BLaER1 (cell line): ENCODE measurements at regions not wholly inside any gene's neighbourhood (a gene's known extent, or its start where the extent isn't known, plus 50 kb on each side); places are given as distances from the start of the nearest gene placed in this dataset.
"Not testable (repeated sequence)": the region's sequence is repeated elsewhere in the genome, so short reads cannot be mapped to it uniquely, and the experiment has no call there.

Source experiments
- H3K27ac ChIP-seq: shearing (Covaris generic); formaldehyde crosslinking; 2 replicates; pipeline ENCODE4 v1.8.1; 2022
- H3K27me3 ChIP-seq: shearing (Covaris generic); formaldehyde crosslinking; 2 replicates; pipeline ENCODE4 v1.8.1; 2022
- H3K36me3 ChIP-seq: shearing (Covaris generic); formaldehyde crosslinking; 2 replicates; pipeline ENCODE4 v1.8.1; 2022
- H3K4me1 ChIP-seq: shearing (Covaris generic); formaldehyde crosslinking; 2 replicates; pipeline ENCODE4 v1.8.1; 2022
- H3K4me2 ChIP-seq: shearing (Covaris generic); formaldehyde crosslinking; 2 replicates; pipeline ENCODE4 v1.8.1; 2022
- H3K4me3 ChIP-seq: shearing (Covaris generic); formaldehyde crosslinking; 2 replicates; pipeline ENCODE4 v1.8.1; 2022
- H3K9ac ChIP-seq: shearing (Covaris generic); formaldehyde crosslinking; 2 replicates; pipeline ENCODE4 v1.8.1; 2022
- H3K9me3 ChIP-seq: shearing (Covaris generic); formaldehyde crosslinking; 2 replicates; pipeline ENCODE4 v1.8.1; 2022
- H4K20me1 ChIP-seq: shearing (Covaris generic); formaldehyde crosslinking; 2 replicates; pipeline ENCODE4 v1.8.1; 2022
- Cebpa-rat ChIP-seq: shearing (Covaris generic); IDR thresholded peaks from 2 replicates; pipeline ENCODE4 v1.8.1; 2022

DNA sequence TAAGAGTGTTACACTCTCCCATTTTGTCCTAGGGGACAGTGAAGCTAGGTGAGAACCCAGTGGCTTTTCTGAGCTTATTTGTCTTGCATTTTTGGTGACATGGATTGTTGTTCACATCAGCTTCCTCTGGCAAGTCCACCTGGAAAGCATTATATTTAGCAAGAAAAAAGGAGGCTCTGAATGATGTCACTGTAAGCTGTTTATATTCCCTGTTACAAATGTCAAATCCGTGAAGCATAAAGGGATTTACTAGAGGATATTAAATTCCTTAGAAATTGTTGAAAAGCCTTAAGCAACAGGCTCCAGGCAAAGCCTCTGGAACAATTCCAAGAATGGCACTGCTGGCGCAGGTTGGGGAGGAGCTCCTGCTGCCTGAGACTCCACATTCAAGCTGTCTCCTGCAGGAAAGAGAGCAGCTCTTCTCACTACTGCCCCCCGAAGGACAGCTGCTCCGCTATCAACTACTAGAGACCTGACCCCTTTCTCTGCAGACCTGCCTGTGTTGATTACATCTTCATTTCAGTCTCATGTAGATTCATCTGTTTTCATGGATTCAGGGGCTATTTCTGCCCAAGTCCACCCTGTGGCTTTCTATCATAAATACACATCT is 295.4 kb downstream of the RPIA start:
- not testable (repeated sequence) for H4K20me1 ChIP-seq

DNA sequence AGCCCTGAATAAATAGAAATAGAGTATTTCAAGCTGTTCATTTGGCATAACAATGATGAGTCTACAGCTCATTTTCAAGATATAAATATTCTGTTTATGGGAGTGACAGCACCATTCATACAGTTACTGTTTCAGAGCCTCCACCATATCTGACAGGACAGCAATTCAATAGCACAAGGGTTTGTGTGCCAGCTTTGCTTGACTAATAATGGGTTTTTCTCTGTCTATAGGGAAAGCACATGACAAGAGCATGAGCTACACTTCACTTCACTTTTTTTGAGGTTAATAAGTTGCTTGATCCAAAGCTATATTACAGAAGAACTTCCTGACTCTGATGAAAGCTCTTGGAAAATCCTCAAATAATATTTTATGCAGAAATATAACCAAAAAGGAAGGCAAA is 297.1 kb downstream of the RPIA start:
- peaks cover 25% of the 10 kb centered on the region for H3K4me1 ChIP-seq
- H3K27ac ChIP-seq, H3K36me3 ChIP-seq, H3K9me3 ChIP-seq, H3K4me3 ChIP-seq, H3K27me3 ChIP-seq, H3K4me2 ChIP-seq, H3K9ac ChIP-seq, H4K20me1 ChIP-seq: not testable (repeated sequence)

More for the DNA sequence above, 295.4 kb downstream of the RPIA start:
- H3K27me3 ChIP-seq, H3K9me3 ChIP-seq, H3K9ac ChIP-seq, H3K4me3 ChIP-seq, H3K4me2 ChIP-seq, H3K4me1 ChIP-seq, H3K27ac ChIP-seq, H3K36me3 ChIP-seq: not testable (repeated sequence)

DNA sequence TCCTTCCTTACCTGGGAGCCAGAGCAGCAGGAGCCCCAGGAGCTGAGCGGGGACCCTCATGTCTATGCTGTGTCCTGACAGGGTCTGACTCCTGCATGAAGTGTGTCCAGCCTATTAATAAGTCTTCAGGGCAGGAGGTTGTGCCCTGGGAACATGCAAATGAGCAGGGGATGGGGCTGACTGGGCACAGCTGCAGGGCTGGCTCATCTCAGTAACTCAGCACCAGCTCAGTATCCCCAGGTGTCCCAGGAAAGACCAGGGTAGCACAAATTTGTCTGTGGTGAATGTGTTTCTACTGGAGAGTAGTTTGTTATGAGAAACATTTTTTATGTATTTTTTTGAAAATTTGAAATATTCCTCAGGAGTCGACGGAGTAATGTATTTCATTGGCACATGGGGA is 301.3 kb downstream of the RPIA start:
- peak overlapping the region; percentile 75 for H3K9ac ChIP-seq
- peak overlapping the region; percentile 87 for H3K27ac ChIP-seq
- H4K20me1 ChIP-seq, H3K36me3 ChIP-seq, H3K27me3 ChIP-seq, H3K9me3 ChIP-seq: not testable (repeated sequence)
- peaks cover 45% of the 10 kb centered on the region for H3K4me1 ChIP-seq
- H3K4me2 ChIP-seq = peak overlapping the region; percentile 93
- peak overlapping the region; percentile 53 for H3K4me3 ChIP-seq

DNA sequence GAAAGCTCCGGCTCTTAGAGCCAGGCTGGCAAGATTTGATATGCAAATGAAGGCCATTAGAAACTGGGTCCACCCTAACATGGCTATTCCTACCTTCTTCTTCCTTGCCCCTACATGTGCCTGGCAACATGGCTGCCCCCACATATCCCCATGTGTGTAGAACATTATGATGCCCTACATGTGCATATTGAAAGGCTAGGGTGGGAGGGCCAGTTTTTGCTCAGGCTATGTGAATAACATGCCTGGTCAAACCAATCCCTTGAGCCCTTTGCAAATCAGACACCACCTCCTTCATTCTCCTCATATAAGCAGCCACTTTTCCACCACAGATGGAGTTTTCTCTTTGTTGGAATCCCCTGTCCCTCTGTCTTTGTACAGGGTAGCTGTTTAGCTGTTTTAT is 303.4 kb downstream of the RPIA start:
- not testable (repeated sequence) for H4K20me1 ChIP-seq

DNA sequence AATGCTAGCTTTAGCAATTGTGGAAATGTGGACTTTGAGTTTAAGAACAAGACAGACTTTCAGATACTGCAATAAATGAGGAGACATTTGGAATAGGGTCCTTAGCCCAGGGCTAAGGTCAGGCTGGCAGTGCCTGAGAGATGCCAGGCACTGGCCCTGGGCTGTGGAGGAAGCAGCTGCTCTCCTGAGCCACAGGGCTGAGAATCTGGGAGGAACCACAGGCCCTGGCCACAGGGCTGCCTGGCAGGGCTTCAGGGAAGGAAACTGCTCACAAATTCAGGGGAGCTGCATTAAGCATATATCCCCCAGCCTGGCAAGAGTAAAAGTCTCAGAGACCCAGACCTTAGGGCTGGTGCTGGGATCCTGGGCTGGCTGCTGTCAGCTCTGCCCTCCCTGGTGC is 305.1 kb downstream of the RPIA start:
- H3K27me3 ChIP-seq, H3K4me3 ChIP-seq, H4K20me1 ChIP-seq, H3K27ac ChIP-seq, H3K9me3 ChIP-seq, H3K9ac ChIP-seq, H3K36me3 ChIP-seq: not testable (repeated sequence)
- H3K4me1 ChIP-seq = peaks cover 43% of the 10 kb centered on the region
- peak overlapping the region; percentile 43 for H3K4me2 ChIP-seq

More for the DNA sequence above, 303.4 kb downstream of the RPIA start:
- H3K4me3 ChIP-seq, H3K27me3 ChIP-seq, H3K9me3 ChIP-seq, H3K4me2 ChIP-seq, H3K27ac ChIP-seq, H3K9ac ChIP-seq, H3K36me3 ChIP-seq: not testable (repeated sequence)
- H3K4me1 ChIP-seq = peaks cover 47% of the 10 kb centered on the region

DNA sequence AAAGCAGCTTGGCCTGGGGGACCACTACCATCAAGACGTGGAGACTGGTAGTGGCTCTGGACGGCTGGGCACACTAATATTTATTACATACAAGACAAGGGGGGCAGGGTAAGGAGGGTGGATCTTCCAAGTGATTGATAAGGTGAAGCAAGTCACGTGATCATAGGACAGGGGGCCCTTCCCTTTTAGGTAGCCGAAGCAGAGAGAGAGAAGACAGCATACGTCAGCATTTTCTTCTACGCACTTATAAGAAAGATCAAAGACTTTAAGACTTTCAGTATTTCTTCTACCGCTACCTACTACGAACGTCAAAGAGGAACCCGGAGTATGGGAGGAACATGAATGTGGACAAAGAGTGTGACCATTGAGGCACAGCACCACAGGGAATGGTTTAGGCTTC is 307.9 kb downstream of the RPIA start:
- H3K4me2 ChIP-seq = no peak overlapping the region
- no peaks in the 10 kb centered on the region for H4K20me1 ChIP-seq
- no peak for TF ChIP-seq Cebpa-rat
- no peaks in the 10 kb centered on the region for H3K27me3 ChIP-seq
- no peaks in the 10 kb centered on the region for H3K9me3 ChIP-seq
- no peaks in the 10 kb centered on the region for H3K36me3 ChIP-seq
- H3K9ac ChIP-seq = no peak overlapping the region
- no peak overlapping the region for H3K27ac ChIP-seq
- peaks cover 17% of the 10 kb centered on the region for H3K4me1 ChIP-seq
- H3K4me3 ChIP-seq = no peak overlapping the region

DNA sequence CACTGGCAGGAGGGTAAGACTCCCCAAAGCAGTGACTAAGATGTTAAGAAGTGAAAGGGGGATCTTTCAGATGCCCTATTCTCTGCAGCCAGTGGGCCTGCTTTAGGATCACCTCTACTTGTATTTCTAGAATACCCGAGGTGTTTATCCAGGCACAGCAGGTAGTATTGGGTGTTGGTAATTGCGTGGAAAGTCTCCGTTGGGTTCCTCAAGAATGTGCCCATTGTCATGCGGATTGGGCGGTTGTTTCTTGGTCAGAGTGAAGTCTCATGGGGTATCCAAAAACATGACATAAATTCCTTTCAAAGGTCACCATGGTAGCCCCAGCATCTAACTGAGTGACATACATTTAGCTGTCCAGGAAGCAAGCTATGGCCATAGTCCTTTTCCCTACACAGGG is 308.8 kb downstream of the RPIA start:
- no peaks in the 10 kb centered on the region for H3K36me3 ChIP-seq
- peaks cover 17% of the 10 kb centered on the region for H3K4me1 ChIP-seq
- H3K27ac ChIP-seq = no peak overlapping the region
- H3K4me3 ChIP-seq = no peak overlapping the region
- no peak overlapping the region for H3K4me2 ChIP-seq
- H3K27me3 ChIP-seq = no peaks in the 10 kb centered on the region
- H3K9me3 ChIP-seq = no peaks in the 10 kb centered on the region
- no peak for TF ChIP-seq Cebpa-rat
- no peak overlapping the region for H3K9ac ChIP-seq
- H4K20me1 ChIP-seq = no peaks in the 10 kb centered on the region

DNA sequence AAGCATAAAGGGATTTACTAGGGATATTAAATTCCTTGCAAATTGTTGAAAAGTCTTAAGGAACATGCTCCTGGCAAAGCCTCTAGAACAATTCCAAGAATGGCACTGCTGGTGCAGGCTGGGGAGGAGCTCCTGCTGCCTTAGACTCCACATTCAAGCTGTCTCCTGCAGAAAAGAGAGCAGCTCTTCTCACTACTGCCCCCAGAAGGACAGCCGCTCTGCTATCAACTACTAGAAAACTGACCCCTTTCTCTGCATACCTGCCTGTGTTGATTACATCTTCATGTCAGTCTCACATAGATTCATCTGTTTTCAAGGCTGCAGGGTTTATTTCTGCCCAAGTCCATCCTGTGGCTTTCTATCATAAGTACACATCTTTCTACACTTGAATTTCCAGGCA is 312.8 kb downstream of the RPIA start:
- H3K36me3 ChIP-seq, H3K4me2 ChIP-seq, H3K4me3 ChIP-seq, H3K9ac ChIP-seq, H4K20me1 ChIP-seq, H3K27me3 ChIP-seq, H3K27ac ChIP-seq: not testable (repeated sequence)
- Histone ChIP-seq H3K4me1 (peaks cover 15% of the 10 kb centered on the region), H3K9me3 (peaks cover 12% of the 10 kb centered on the region)

DNA sequence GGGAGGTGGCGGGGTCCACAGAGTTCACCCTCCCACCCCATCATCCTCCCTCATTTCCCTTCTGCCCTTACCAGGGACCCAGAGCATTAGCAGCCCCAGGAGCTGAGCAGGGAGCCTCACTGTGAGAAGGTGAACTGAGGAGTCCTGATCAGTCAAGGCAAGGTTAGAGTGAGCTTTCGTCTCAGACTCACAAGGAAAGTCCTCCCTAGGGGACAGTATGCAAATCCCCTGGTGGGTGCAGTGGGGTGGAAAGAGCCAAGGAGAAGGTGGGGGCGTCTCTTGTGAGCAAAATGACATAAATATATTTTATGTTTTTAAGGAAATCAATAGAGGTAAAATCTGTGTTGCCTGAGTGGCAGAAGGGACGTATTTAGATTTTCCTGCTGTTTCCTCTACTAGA is 329.1 kb downstream of the RPIA start:
- not testable (repeated sequence) for H3K27ac ChIP-seq, H3K9ac ChIP-seq, H3K9me3 ChIP-seq, H3K27me3 ChIP-seq, H3K4me3 ChIP-seq, H3K36me3 ChIP-seq, H4K20me1 ChIP-seq
- H3K4me1 ChIP-seq = peaks cover 17% of the 10 kb centered on the region; the same call in 1 of the 2 replicates
- H3K4me2 ChIP-seq = peak overlapping the region; percentile 49

DNA sequence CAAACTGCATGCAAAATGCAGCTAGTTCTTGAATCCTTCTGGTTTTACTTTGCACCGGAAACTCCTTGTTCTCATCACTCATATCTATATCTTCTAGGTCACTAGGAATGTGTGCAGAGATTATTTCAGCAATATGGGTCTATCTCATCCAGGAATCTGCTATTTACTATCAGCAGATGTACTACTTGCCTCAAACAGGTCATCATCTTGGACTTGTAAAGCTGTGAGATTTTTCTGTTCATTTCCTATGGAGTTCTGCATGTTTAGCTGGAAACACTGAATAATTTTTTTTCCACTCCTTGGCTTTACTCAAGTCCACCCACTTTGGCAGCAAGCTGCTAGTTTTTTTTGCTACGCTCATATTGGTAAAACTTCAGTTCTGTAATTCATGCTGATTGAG is 334.8 kb downstream of the RPIA start:
- H3K9me3 ChIP-seq, H3K9ac ChIP-seq, H3K36me3 ChIP-seq, H4K20me1 ChIP-seq, H3K4me3 ChIP-seq, H3K27ac ChIP-seq, H3K4me2 ChIP-seq, H3K27me3 ChIP-seq: not testable (repeated sequence)
- H3K4me1 ChIP-seq = peaks cover 15% of the 10 kb centered on the region; the same call in 1 of the 2 replicates

DNA sequence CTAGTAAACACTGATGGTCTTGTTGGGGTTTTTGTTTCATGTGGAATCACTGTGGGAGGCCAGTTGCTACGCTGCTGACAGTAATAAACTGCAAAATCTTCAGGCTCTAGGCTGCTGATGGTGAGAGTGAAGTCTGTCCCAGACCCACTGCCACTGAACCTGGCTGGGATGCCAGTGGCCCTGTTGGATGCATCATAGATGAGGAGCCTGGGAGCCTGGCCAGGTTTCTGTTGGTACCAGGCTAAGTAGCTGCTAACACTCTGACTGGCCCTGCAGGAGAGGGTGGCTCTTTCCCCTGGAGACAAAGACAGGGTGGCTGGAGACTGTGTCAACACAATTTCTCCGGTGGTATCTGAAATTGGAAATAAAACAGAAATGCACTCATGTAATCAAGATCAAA is 335.6 kb downstream of the RPIA start:
- Histone ChIP-seq H3K4me2 (0 out of 2 replicates have a peak overlapping the region, but pooled peaks have one; percentile 32), H3K4me1 (peaks cover 13% of the 10 kb centered on the region; the same call in 1 of the 2 replicates)
- not testable (repeated sequence) for H3K27ac ChIP-seq, H3K27me3 ChIP-seq, H3K9me3 ChIP-seq, H3K36me3 ChIP-seq, H3K4me3 ChIP-seq, H3K9ac ChIP-seq, H4K20me1 ChIP-seq

DNA sequence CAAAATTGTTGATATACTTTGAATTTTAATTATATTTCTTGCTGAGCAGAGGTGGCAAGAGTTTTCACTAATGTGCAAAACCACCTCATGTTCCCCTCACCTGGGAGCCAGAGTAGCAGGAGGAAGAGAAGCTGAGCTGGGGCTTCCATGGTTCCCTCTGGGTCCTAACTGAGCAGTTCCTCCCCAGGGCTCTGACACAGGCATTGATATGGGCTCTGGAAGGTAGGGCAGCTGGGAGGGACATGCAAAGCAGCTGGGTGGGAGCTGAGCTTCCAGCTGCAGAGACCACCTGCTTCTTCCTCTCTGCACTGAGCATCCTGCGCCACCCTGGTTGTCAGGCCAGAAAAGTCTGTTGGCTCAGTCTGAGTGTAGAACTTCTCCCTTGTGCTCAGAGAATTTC is 336.1 kb downstream of the RPIA start:
- Histone ChIP-seq H3K4me1 (peaks cover 13% of the 10 kb centered on the region; the same call in 1 of the 2 replicates), H3K4me2 (0 out of 2 replicates have a peak overlapping the region, but pooled peaks have one; percentile 32)
- not testable (repeated sequence) for H3K27ac ChIP-seq, H4K20me1 ChIP-seq, H3K9ac ChIP-seq, H3K4me3 ChIP-seq, H3K36me3 ChIP-seq, H3K9me3 ChIP-seq, H3K27me3 ChIP-seq

DNA sequence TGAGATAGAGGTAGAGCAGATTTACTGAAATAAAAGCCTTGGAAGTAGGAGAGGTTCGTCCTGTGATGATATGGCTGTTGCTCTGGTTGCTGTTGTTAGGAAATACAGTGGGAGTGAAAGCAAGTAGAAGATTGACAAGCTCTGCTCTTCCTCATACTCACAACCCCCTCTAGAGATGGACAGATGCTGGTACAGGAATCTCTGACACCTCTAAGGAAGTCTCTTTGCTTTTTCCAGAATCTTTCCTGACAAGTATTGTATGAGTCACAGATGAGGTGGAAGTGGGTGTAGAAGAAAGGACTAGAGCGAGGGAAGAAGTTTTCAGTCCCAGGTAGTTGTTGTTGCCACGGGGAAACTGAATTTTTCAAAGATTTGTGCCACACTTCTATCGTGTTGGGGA is 337.8 kb downstream of the RPIA start:
- H4K20me1 ChIP-seq, H3K27me3 ChIP-seq, H3K4me3 ChIP-seq, H3K36me3 ChIP-seq, H3K9ac ChIP-seq, H3K27ac ChIP-seq, H3K4me2 ChIP-seq, H3K9me3 ChIP-seq: not testable (repeated sequence)
- peaks cover 13% of the 10 kb centered on the region; the same call in 1 of the 2 replicates for H3K4me1 ChIP-seq

DNA sequence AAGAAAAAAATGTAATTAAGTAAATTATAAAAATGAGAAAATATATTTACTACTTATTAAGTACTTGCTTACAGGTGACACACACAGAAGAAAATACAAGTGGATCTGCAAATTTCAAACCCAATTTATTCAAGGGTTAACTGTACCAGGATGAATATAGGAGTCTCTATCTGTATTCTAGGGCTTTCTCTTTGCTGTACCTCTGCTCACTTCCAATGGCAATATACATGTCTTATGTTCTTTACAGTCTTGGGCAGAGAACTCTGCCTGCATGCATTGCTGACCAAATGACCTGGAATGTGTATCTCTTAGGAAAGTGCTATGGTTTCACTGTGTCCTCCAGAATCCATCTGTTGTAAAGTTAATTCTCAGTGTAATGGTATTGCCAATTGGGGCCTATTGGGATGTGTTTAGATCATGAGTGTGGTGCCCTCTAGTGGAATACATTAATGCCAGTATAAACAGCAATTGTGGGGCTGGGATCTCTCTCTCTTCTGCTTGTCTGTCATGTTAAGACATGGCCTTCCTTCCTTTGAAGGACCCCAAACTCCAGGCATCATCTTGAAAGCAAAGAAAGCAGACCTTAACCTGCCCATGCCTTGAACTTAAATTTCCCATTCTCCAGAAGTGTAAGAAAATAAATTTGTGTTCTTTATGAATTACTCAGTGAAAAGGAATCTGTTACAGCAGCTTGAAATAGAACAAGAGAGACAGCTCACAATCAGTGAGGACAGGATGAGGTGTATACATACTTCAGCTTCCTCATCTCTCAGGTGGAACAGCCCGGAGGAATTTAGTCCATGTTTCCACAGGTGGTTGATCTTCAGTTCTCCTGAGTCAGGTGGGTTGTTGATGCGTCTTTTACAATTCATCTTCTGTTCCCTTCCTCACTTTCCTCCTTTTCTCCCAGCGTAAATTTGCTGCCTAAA is 356.9 kb downstream of the RPIA start:
- H3K9ac ChIP-seq, H3K27ac ChIP-seq, H3K9me3 ChIP-seq, H3K4me3 ChIP-seq, H3K36me3 ChIP-seq, H3K27me3 ChIP-seq, H4K20me1 ChIP-seq, H3K4me2 ChIP-seq, H3K4me1 ChIP-seq: not testable (repeated sequence)
